Vagina (tissue), 2 donors: ENCODE measurements at regions not wholly inside any gene's neighbourhood (a gene's known extent, or its start where the extent isn't known, plus 50 kb on each side); places are given as distances from the start of the nearest gene placed in this dataset.
"Not testable (repeated sequence)": the region's sequence is repeated elsewhere in the genome, so short reads cannot be mapped to it uniquely, and the experiment has no call there.

Experiments
- DNase-seq, 2 donors: peaks; one replicate each; pipeline ENCODE4 v3.0.0-alpha.2; 2017; ENCODE audit errors: extremely low spot score in 2 of 2
- H3K27ac ChIP-seq: fragments of 200-600 bp; sonication (generic); one replicate; pipeline ENCODE4 v1.5.1; 2019
- H3K27me3 ChIP-seq: fragments of 200-600 bp; sonication (generic); one replicate; pipeline ENCODE4 v1.5.1; 2019
- H3K36me3 ChIP-seq, 2 donors: fragments of 200-600 bp; sonication (generic); one replicate each; pipeline ENCODE4 v1.5.1; 2017 to 2019
- H3K4me1 ChIP-seq: fragments of 200-600 bp; sonication (generic); one replicate; pipeline ENCODE4 v1.5.1; 2019
- H3K4me3 ChIP-seq, 2 donors: fragments of 200-600 bp; sonication (generic); 1 replicate in 1 of 2; 2 replicates in 1 of 2; pipeline ENCODE4 v1.5.1; 2016 to 2019
- H3K9me3 ChIP-seq: fragments of 200-600 bp; sonication (generic); one replicate; pipeline ENCODE4 v1.5.1; 2019
- CTCF ChIP-seq, 3 experiments: fragments of 450-650 bp in 2 of 3; fragments of 200-600 bp in 1 of 3; sonication (generic) in 1 of 3; IDR thresholded peaks; one replicate each; pipeline ENCODE4 v1.5.1; 2017 to 2019; ENCODE audit warnings: antibody characterized with exemption in 3 of 3, mild to moderate bottlenecking in 2 of 3, moderate library complexity in 2 of 3
- POLR2A ChIP-seq, 2 donors: fragments of 450-650 bp; IDR thresholded peaks; one replicate each; pipeline ENCODE4 v1.6.1; 2017; ENCODE audit warnings: antibody characterized with exemption in 2 of 2, mild to moderate bottlenecking in 2 of 2, moderate library complexity in 2 of 2
- POLR2AphosphoS5 ChIP-seq, 2 donors: sonication (generic); formaldehyde crosslinking; IDR thresholded peaks; one replicate each; pipeline ENCODE4 v1.9.0; 2017; ENCODE audit warnings: antibody characterized with exemption in 2 of 2, mild to moderate bottlenecking in 2 of 2, low read depth in 1 of 2; ENCODE audit not compliant: insufficient read depth in 1 of 2
- intact Hi-C: fragments of 100-400 bp; cut with DNase I; formaldehyde crosslinking; loops from one replicate; pipeline ENCODE4 v1.15.1; 2023

- H3K27ac ChIP-seq, result no peak overlapping the region
- no peaks in the 10 kb centered on the region for H3K36me3 ChIP-seq
- no peaks in the 10 kb centered on the region for H3K9me3 ChIP-seq
- H3K4me1 ChIP-seq, result peaks cover 6% of the 10 kb centered on the region
- TF ChIP-seq POLR2A (IDR thresholded peaks at IDR 0.05) (no peak), CTCF (IDR thresholded peaks at IDR 0.05) (no peak)
- no peak for DNase-seq
- intact Hi-C loops, result no loop called here
- no peak overlapping the region for H3K4me3 ChIP-seq
- no peaks in the 10 kb centered on the region for H3K27me3 ChIP-seq
Observed at GRCh38 chr15:35279811-35280210, 194.7 kb upstream of the NANOGP8 start.

- Histone ChIP-seq H3K4me1 (peaks cover 3% of the 10 kb centered on the region), H3K4me3 (no peak overlapping the region), H3K27me3 (no peaks in the 10 kb centered on the region), H3K9me3 (no peaks in the 10 kb centered on the region), H3K36me3 (no peaks in the 10 kb centered on the region), H3K27ac (no peak overlapping the region)
- no peak for TF ChIP-seq POLR2AphosphoS5 (IDR thresholded peaks at IDR 0.05; ENCODE audit: insufficient read depth in 1 of 2, low read depth in 1 of 2)
- no peak for TF ChIP-seq POLR2A (IDR thresholded peaks at IDR 0.05)
- TF ChIP-seq CTCF (IDR thresholded peaks at IDR 0.05), result no peak
- DNase-seq, result no peak
- intact Hi-C loops, result no loop called here
Observed at GRCh38 chr15:35271371-35272043, 186.4 kb upstream of the NANOGP8 start.

GRCh38 chr15:35260941-35261340 is 175.8 kb upstream of the NANOGP8 start:
- no peak overlapping the region for H3K4me3 ChIP-seq
- no peak for DNase-seq
- intact Hi-C loops, result no loop called here
- H3K9me3 ChIP-seq, result no peaks in the 10 kb centered on the region
- H3K4me1 ChIP-seq, result no peaks in the 10 kb centered on the region
- H3K27me3 ChIP-seq, result no peaks in the 10 kb centered on the region
- TF ChIP-seq POLR2A (IDR thresholded peaks at IDR 0.05), result no peak
- TF ChIP-seq POLR2AphosphoS5 (IDR thresholded peaks at IDR 0.05; ENCODE audit: insufficient read depth in 1 of 2, low read depth in 1 of 2), result no peak
- no peak for TF ChIP-seq CTCF (IDR thresholded peaks at IDR 0.05)
- no peaks in the 10 kb centered on the region for H3K36me3 ChIP-seq
- H3K27ac ChIP-seq, result no peak overlapping the region

- H3K27me3 ChIP-seq, intact Hi-C loops, DNase-seq, H3K4me1 ChIP-seq, H3K9me3 ChIP-seq, H3K27ac ChIP-seq, H3K36me3 ChIP-seq, H3K4me3 ChIP-seq: not testable (repeated sequence)
Observed at GRCh38 chr15:35260274-35260673, 175.2 kb upstream of the NANOGP8 start.

GRCh38 chr15:35256551-35256950 is 171.5 kb upstream of the NANOGP8 start:
- no peaks in the 10 kb centered on the region for H3K9me3 ChIP-seq
- intact Hi-C loops, result no loop called here
- H3K4me3 ChIP-seq, result no peak overlapping the region
- no peaks in the 10 kb centered on the region for H3K27me3 ChIP-seq
- no peaks in the 10 kb centered on the region for H3K4me1 ChIP-seq
- TF ChIP-seq POLR2A (IDR thresholded peaks at IDR 0.05) (no peak), CTCF (IDR thresholded peaks at IDR 0.05) (no peak), POLR2AphosphoS5 (IDR thresholded peaks at IDR 0.05; ENCODE audit: insufficient read depth in 1 of 2, low read depth in 1 of 2) (no peak)
- no peak overlapping the region for H3K27ac ChIP-seq
- H3K36me3 ChIP-seq, result no peaks in the 10 kb centered on the region
- no peak for DNase-seq
